ENCODE measurements at regions not wholly inside any gene's neighbourhood (a gene's known extent, or its start where the extent isn't known, plus 50 kb on each side); places are given as distances from the start of the nearest gene placed in this dataset.
"Not testable (repeated sequence)": the region's sequence is repeated elsewhere in the genome, so short reads cannot be mapped to it uniquely, and the experiment has no call there.

GRCh38 chr16:86932130-86932982, 354.0 kb downstream of the FOXL1 start:
- DNase-seq (ENCODE audit: low spot score), result no peak

GRCh38 chr16:86934581-86935375, 356.4 kb downstream of the FOXL1 start:
- DNase-seq (ENCODE audit: low spot score), result no peak

GRCh38 chr16:86939609-86940008, 361.3 kb downstream of the FOXL1 start:
- DNase-seq (ENCODE audit: low spot score), result no peak

- no peak for DNase-seq (ENCODE audit: low spot score)
Observed at GRCh38 chr16:86941731-86942130, 363.4 kb downstream of the FOXL1 start.

GRCh38 chr16:86942151-86943051, 364.1 kb downstream of the FOXL1 start:
- DNase-seq (ENCODE audit: low spot score), result peak; percentile 82

- no peak for DNase-seq (ENCODE audit: low spot score)
Observed at GRCh38 chr16:86945166-86945900, 367.0 kb downstream of the FOXL1 start.

- peak; percentile 45 for DNase-seq (ENCODE audit: low spot score)
Observed at GRCh38 chr16:86946396-86946795, 368.0 kb downstream of the FOXL1 start.

GRCh38 chr16:86946981-86947380, 368.6 kb downstream of the FOXL1 start:
- DNase-seq (ENCODE audit: low spot score), result no peak

GRCh38 chr16:86948046-86948445, 369.1 kb downstream of the C16orf95 start:
- no peak for DNase-seq (ENCODE audit: low spot score)

GRCh38 chr16:86949116-86949515, 368.1 kb downstream of the C16orf95 start:
- no peak for DNase-seq (ENCODE audit: low spot score)

GRCh38 chr16:86949630-86950029, 367.6 kb downstream of the C16orf95 start:
- no peak for DNase-seq (ENCODE audit: low spot score)

- DNase-seq (ENCODE audit: low spot score), result no peak
Observed at GRCh38 chr16:86951041-86951822, 366.0 kb downstream of the C16orf95 start.

GRCh38 chr16:86951831-86952598, 365.2 kb downstream of the C16orf95 start:
- peak; percentile 89 for DNase-seq (ENCODE audit: low spot score)

- no peak for DNase-seq (ENCODE audit: low spot score)
Observed at GRCh38 chr16:86952769-86953168, 364.4 kb downstream of the C16orf95 start.

- DNase-seq (ENCODE audit: low spot score), result no peak
Observed at GRCh38 chr16:86953631-86954391, 363.4 kb downstream of the C16orf95 start.

- DNase-seq (ENCODE audit: low spot score), result no peak
Observed at GRCh38 chr16:86955136-86955855, 361.9 kb downstream of the C16orf95 start.

GRCh38 chr16:86956437-86956836, 360.8 kb downstream of the C16orf95 start:
- DNase-seq (ENCODE audit: low spot score), result no peak

GRCh38 chr16:86957662-86958198, 359.5 kb downstream of the C16orf95 start:
- DNase-seq (ENCODE audit: low spot score), result not testable (repeated sequence)
